ENCODE measurements at regions not wholly inside any gene's neighbourhood (a gene's known extent, or its start where the extent isn't known, plus 50 kb on each side); places are given as distances from the start of the nearest gene placed in this dataset.

GRCh38 chr10:14451341-14451740 is 120.6 kb upstream of the FRMD4A start:
- TF ChIP-seq POLR2A (IDR thresholded peaks at IDR 0.05; ENCODE audit: control extremely low read depth in 1 of 2, low read depth in 2 of 2, low read length in 2 of 2), result no peak
- TF ChIP-seq POLR2AphosphoS5 (IDR thresholded peaks at IDR 0.05; ENCODE audit: low read depth, low read length), result no peak
- TF ChIP-seq EP300 (IDR thresholded peaks at IDR 0.05; ENCODE audit: borderline replicate concordance in 1 of 2, low read depth in 2 of 2, low read length in 2 of 2), result no peak
- TF ChIP-seq MAFK (IDR thresholded peaks at IDR 0.05; ENCODE audit: low read depth, low read length), result no peak
- no peak for TF ChIP-seq CTCF (IDR thresholded peaks at IDR 0.05; ENCODE audit: control extremely low read depth in 1 of 3, insufficient read depth in 1 of 3, low read depth in 1 of 3, low read length in 3 of 3)
- no peak for TF ChIP-seq TCF12 (IDR thresholded peaks at IDR 0.05; ENCODE audit: low read depth, low read length)
- TF ChIP-seq GTF2F1 (IDR thresholded peaks at IDR 0.05; ENCODE audit: borderline replicate concordance, low read depth, low read length), result no peak
- TF ChIP-seq CEBPB (IDR thresholded peaks at IDR 0.05; ENCODE audit: low read depth, low read length), result no peak

Measured in H1 (cell line).